Tibial nerve (tissue), 4 donors: ENCODE measurements at regions not wholly inside any gene's neighbourhood (a gene's known extent, or its start where the extent isn't known, plus 50 kb on each side); places are given as distances from the start of the nearest gene placed in this dataset.
A peak's percentile ranks its signal among the peaks of the same experiment; 100 is the strongest.

Experiments used
- DNase-seq, 2 donors: peaks; one replicate each; pipeline ENCODE4 v3.0.0-alpha.2; 2019; ENCODE audit warnings: low spot score in 2 of 2
- H3K27ac ChIP-seq, 4 donors: fragments of 200-600 bp; sonication (generic) in 3 of 4; one replicate each; pipeline ENCODE4 v1.5.1; 2017 to 2019; ENCODE audit warnings: mild to moderate bottlenecking in 1 of 4
- H3K27me3 ChIP-seq, 2 donors: fragments of 200-600 bp; sonication (generic) in 1 of 2; one replicate each; pipeline versions ENCODE4 v1.5.1 to v1.6.0; 2017 to 2019
- H3K36me3 ChIP-seq, 3 donors: fragments of 200-600 bp; sonication (generic); one replicate each; pipeline ENCODE4 v1.5.1; 2018 to 2019
- H3K4me1 ChIP-seq, 4 donors: fragments of 200-600 bp; sonication (generic) in 3 of 4; one replicate each; pipeline ENCODE4 v1.5.1; 2017 to 2019
- H3K4me3 ChIP-seq, 4 donors: fragments of 200-600 bp; sonication (generic) in 3 of 4; one replicate each; pipeline ENCODE4 v1.5.1; 2017 to 2019; ENCODE audit warnings: mild to moderate bottlenecking in 1 of 4, moderate library complexity in 1 of 4
- H3K9me3 ChIP-seq, 4 donors: fragments of 200-600 bp; sonication (generic) in 3 of 4; one replicate each; pipeline ENCODE4 v1.5.1; 2017 to 2019
- CTCF ChIP-seq, 5 experiments: fragments of 200-600 bp in 3 of 5; fragments of 450-650 bp in 2 of 5; sonication (generic) in 3 of 5; IDR thresholded peaks; one replicate each; pipeline ENCODE4 v1.5.1; 2016 to 2019; ENCODE audit warnings: antibody characterized with exemption in 5 of 5, mild to moderate bottlenecking in 3 of 5, moderate library complexity in 2 of 5
- EP300 ChIP-seq, 2 donors: sonication (generic); formaldehyde crosslinking; IDR thresholded peaks; one replicate each; pipeline ENCODE4 v1.6.1; 2017; ENCODE audit warnings: antibody characterized with exemption in 2 of 2, mild to moderate bottlenecking in 1 of 2
- POLR2A ChIP-seq, 2 donors: fragments of 450-650 bp; IDR thresholded peaks; one replicate each; pipeline ENCODE4 v1.6.1; 2017; ENCODE audit warnings: antibody characterized with exemption in 2 of 2, mild to moderate bottlenecking in 2 of 2, moderate library complexity in 2 of 2
- WGBS, 2 donors: methylation state at CpG; one replicate each; pipeline ENCODE4 v1.1.5; 2018; 5-methylcytosine and 5-hydroxymethylcytosine counted together

- H3K27me3 ChIP-seq, result no peaks in the 10 kb centered on the region
- H3K4me1 ChIP-seq, result peaks cover 0 to 3% (median 0%) of the 10 kb centered on the region in 4 donors
- no peak for DNase-seq
- TF ChIP-seq POLR2A (IDR thresholded peaks at IDR 0.05) (no peak), EP300 (IDR thresholded peaks at IDR 0.05) (no peak), CTCF (IDR thresholded peaks at IDR 0.05) (no peak)
- H3K9me3 ChIP-seq, result no peaks in the 10 kb centered on the region
- 92 to 93% methylated on average over 15 of the region's 15 CpGs for WGBS, 2 donors
- H3K4me3 ChIP-seq, result no peak overlapping the region
- H3K27ac ChIP-seq, result no peak overlapping the region
- no peaks in the 10 kb centered on the region for H3K36me3 ChIP-seq
Observed at GRCh38 chr10:3861795-3862194, 76.8 kb upstream of the KLF6 start.

GRCh38 chr10:3858051-3858845 is 73.2 kb upstream of the KLF6 start:
- H3K27ac ChIP-seq, result no peak overlapping the region
- H3K4me3 ChIP-seq, result no peak overlapping the region
- WGBS, 2 donors, result 84 to 88% methylated on average over 12 of the region's 12 CpGs
- DNase-seq, result no peak
- H3K36me3 ChIP-seq, result no peaks in the 10 kb centered on the region
- TF ChIP-seq CTCF (IDR thresholded peaks at IDR 0.05) (no peak), POLR2A (IDR thresholded peaks at IDR 0.05) (no peak), EP300 (IDR thresholded peaks at IDR 0.05) (no peak)
- H3K27me3 ChIP-seq, result no peaks in the 10 kb centered on the region
- H3K4me1 ChIP-seq, result peaks cover 0 to 11% (median 7%) of the 10 kb centered on the region in 4 donors
- no peaks in the 10 kb centered on the region for H3K9me3 ChIP-seq

- 84 to 92% methylated on average over 8 of the region's 8 CpGs for WGBS, 2 donors
- no peak for TF ChIP-seq CTCF (IDR thresholded peaks at IDR 0.05)
- no peak for TF ChIP-seq POLR2A (IDR thresholded peaks at IDR 0.05)
- no peak for TF ChIP-seq EP300 (IDR thresholded peaks at IDR 0.05)
- no peaks in the 10 kb centered on the region for H3K36me3 ChIP-seq
- H3K27me3 ChIP-seq, result no peaks in the 10 kb centered on the region
- H3K9me3 ChIP-seq, result no peaks in the 10 kb centered on the region
- no peak overlapping the region for H3K4me3 ChIP-seq
- DNase-seq, result no peak
- peaks cover 0 to 18% (median 17%) of the 10 kb centered on the region in 4 donors for H3K4me1 ChIP-seq
- no peak overlapping the region for H3K27ac ChIP-seq
Observed at GRCh38 chr10:3857318-3857717, 72.3 kb upstream of the KLF6 start.

- WGBS, 2 donors, result 81 to 90% methylated on average over 7 of the region's 7 CpGs
- no peak overlapping the region for H3K4me3 ChIP-seq
- no peak for TF ChIP-seq CTCF (IDR thresholded peaks at IDR 0.05)
- no peak for TF ChIP-seq POLR2A (IDR thresholded peaks at IDR 0.05)
- no peak for TF ChIP-seq EP300 (IDR thresholded peaks at IDR 0.05)
- no peaks in the 10 kb centered on the region for H3K9me3 ChIP-seq
- H3K27me3 ChIP-seq, result no peaks in the 10 kb centered on the region
- no peak overlapping the region for H3K27ac ChIP-seq
- no peaks in the 10 kb centered on the region for H3K36me3 ChIP-seq
- H3K4me1 ChIP-seq, result peaks cover 0 to 25% (median 22%) of the 10 kb centered on the region in 4 donors
- DNase-seq, result no peak
Observed at GRCh38 chr10:3856593-3856992, 71.6 kb upstream of the KLF6 start.

- no peaks in the 10 kb centered on the region for H3K9me3 ChIP-seq
- H3K27me3 ChIP-seq, result no peaks in the 10 kb centered on the region
- WGBS, 2 donors, result 64 to 65% methylated on average over 11 of the region's 11 CpGs
- TF ChIP-seq CTCF (IDR thresholded peaks at IDR 0.05), result no peak
- TF ChIP-seq EP300 (IDR thresholded peaks at IDR 0.05), result peak in 1 of 2 donors; percentile 19
- no peak overlapping the region for H3K4me3 ChIP-seq
- DNase-seq, result no peak
- H3K4me1 ChIP-seq, result peaks cover 0 to 33% (median 26%) of the 10 kb centered on the region in 4 donors
- H3K27ac ChIP-seq, result peak overlapping the region; percentile 55 to 83 (median 71)
- no peaks in the 10 kb centered on the region for H3K36me3 ChIP-seq
Observed at GRCh38 chr10:3853547-3854303, 68.7 kb upstream of the KLF6 start.
